Activated CD4-positive, alpha-beta T cell treated with anti-CD3 and anti-CD28 coated beads for 36 hours (primary cell): ENCODE measurements at regions not wholly inside any gene's neighbourhood (a gene's known extent, or its start where the extent isn't known, plus 50 kb on each side); places are given as distances from the start of the nearest gene placed in this dataset.

Experiments used
- ATAC-seq: fragments of 200-7000 bp; cut with Tn5 transposase; one replicate; pipeline ENCODE4 v1.10.0; 2021; ENCODE audit warnings: mild to moderate bottlenecking, moderate library complexity
- CTCF ChIA-PET: fragments of 350-600 bp; sonication (Branson Sonifier 250); formaldehyde crosslinking; loops from one replicate; lab custom pipeline; 2021; ENCODE audit warnings: antibody characterized with exemption; lab: Charles Lee
- POLR2A ChIA-PET: fragments of 350-600 bp; sonication (Branson Sonifier 250); formaldehyde crosslinking; loops from one replicate; lab custom pipeline; 2021; ENCODE audit warnings: antibody characterized with exemption, inconsistent platforms; lab: Charles Lee
- DNase-seq: peaks from one replicate; pipeline ENCODE4 v3.0.0-alpha.2; 2020
- H3K27ac Mint-ChIP-seq: one replicate; pipeline ENCODE4 v1.8.0; 2021; ENCODE audit warnings: mixed read lengths
- H3K27me3 Mint-ChIP-seq: one replicate; pipeline ENCODE4 v1.8.0; 2021; ENCODE audit warnings: mixed read lengths
- H3K36me3 Mint-ChIP-seq: one replicate; pipeline ENCODE4 v1.8.0; 2021; ENCODE audit warnings: low read depth, mixed read lengths
- H3K4me1 Mint-ChIP-seq: one replicate; pipeline ENCODE4 v1.8.0; 2021; ENCODE audit warnings: mixed read lengths
- H3K4me3 Mint-ChIP-seq: one replicate; pipeline ENCODE4 v1.8.0; 2021; ENCODE audit warnings: mild to moderate bottlenecking, moderate library complexity, mixed read lengths
- H3K9me3 Mint-ChIP-seq: one replicate; pipeline ENCODE4 v1.8.0; 2021; ENCODE audit warnings: low read depth, mixed read lengths
- intact Hi-C, 2 experiments: fragments of 100-400 bp; cut with DNase I in 1 of 2; cut with micrococcal nuclease in 1 of 2; formaldehyde crosslinking; loops; one replicate each; pipeline versions ENCODE4 v1.14.2 to v1.15.1; 2022 to 2024; cut with DNase I, micrococcal nuclease

GRCh38 chr4:187188118-187188517 lies 464.5 kb upstream of the FAT1 start:
- POLR2A ChIA-PET, result no interaction called here

GRCh38 chr4:187188741-187189140 lies 465.1 kb upstream of the FAT1 start:
- DNase-seq (no peak), ATAC-seq (no peak)
- POLR2A ChIA-PET, result no interaction called here
- Mint-ChIP-seq H3K36me3 (no peaks in the 10 kb centered on the region), H3K4me1 (no peaks in the 10 kb centered on the region), H3K27ac (no peak overlapping the region), H3K9me3 (peaks cover 4% of the 10 kb centered on the region), H3K27me3 (no peaks in the 10 kb centered on the region), H3K4me3 (no peak overlapping the region)
- intact Hi-C loops, result no loop called here
- CTCF ChIA-PET, result no interaction called here

More at GRCh38 chr4:187188118-187188517, 464.5 kb upstream of the FAT1 start:
- no peaks in the 10 kb centered on the region for H3K27me3 Mint-ChIP-seq
- peaks cover 4% of the 10 kb centered on the region for H3K9me3 Mint-ChIP-seq
- no peak overlapping the region for H3K4me3 Mint-ChIP-seq
- intact Hi-C loops, result no loop called here
- no peak overlapping the region for H3K27ac Mint-ChIP-seq
- no peaks in the 10 kb centered on the region for H3K36me3 Mint-ChIP-seq
- no peak for DNase-seq
- no peaks in the 10 kb centered on the region for H3K4me1 Mint-ChIP-seq
- CTCF ChIA-PET, result no interaction called here
- no peak for ATAC-seq

- ChIA-PET CTCF (no interaction called here), POLR2A (no interaction called here)
- Mint-ChIP-seq H3K4me1 (no peaks in the 10 kb centered on the region), H3K27me3 (no peaks in the 10 kb centered on the region), H3K27ac (no peak overlapping the region), H3K4me3 (no peak overlapping the region), H3K9me3 (peaks cover 3% of the 10 kb centered on the region), H3K36me3 (no peaks in the 10 kb centered on the region)
- intact Hi-C loops, result no loop called here
- DNase-seq (no peak), ATAC-seq (no peak)
Observed at GRCh38 chr4:187190390-187190789, 466.7 kb upstream of the FAT1 start.

- no peak for DNase-seq
- ChIA-PET POLR2A (no interaction called here), CTCF (no interaction called here)
- Mint-ChIP-seq H3K4me1 (no peaks in the 10 kb centered on the region), H3K27me3 (no peaks in the 10 kb centered on the region), H3K4me3 (no peak overlapping the region), H3K27ac (no peak overlapping the region), H3K36me3 (no peaks in the 10 kb centered on the region), H3K9me3 (peaks cover 3% of the 10 kb centered on the region)
- no peak for ATAC-seq
- intact Hi-C loops, result no loop called here
Observed at GRCh38 chr4:187191676-187192075, 468.0 kb upstream of the FAT1 start.

GRCh38 chr4:187192266-187192665 lies 468.6 kb upstream of the FAT1 start:
- ChIA-PET CTCF (no interaction called here), POLR2A (no interaction called here)
- peaks cover 3% of the 10 kb centered on the region for H3K9me3 Mint-ChIP-seq
- intact Hi-C loops, result no loop called here
- no peaks in the 10 kb centered on the region for H3K27me3 Mint-ChIP-seq
- ATAC-seq (no peak), DNase-seq (no peak)
- H3K4me3 Mint-ChIP-seq, result no peak overlapping the region
- no peaks in the 10 kb centered on the region for H3K4me1 Mint-ChIP-seq
- H3K27ac Mint-ChIP-seq, result no peak overlapping the region
- no peaks in the 10 kb centered on the region for H3K36me3 Mint-ChIP-seq

- DNase-seq, result no peak
- no peaks in the 10 kb centered on the region for H3K27me3 Mint-ChIP-seq
- ATAC-seq, result no peak
- ChIA-PET CTCF (no interaction called here), POLR2A (no interaction called here)
- H3K36me3 Mint-ChIP-seq, result no peaks in the 10 kb centered on the region
- no peak overlapping the region for H3K4me3 Mint-ChIP-seq
- intact Hi-C loops, result no loop called here
- H3K9me3 Mint-ChIP-seq, result peaks cover 3% of the 10 kb centered on the region
- no peak overlapping the region for H3K27ac Mint-ChIP-seq
- H3K4me1 Mint-ChIP-seq, result no peaks in the 10 kb centered on the region
Observed at GRCh38 chr4:187193141-187193540, 469.5 kb upstream of the FAT1 start.

GRCh38 chr4:187204389-187204918 lies 480.8 kb upstream of the FAT1 start:
- ATAC-seq (no peak), DNase-seq (no peak)
- Mint-ChIP-seq H3K9me3 (peaks cover 10% of the 10 kb centered on the region), H3K4me1 (no peaks in the 10 kb centered on the region), H3K27ac (no peak overlapping the region), H3K27me3 (no peaks in the 10 kb centered on the region), H3K36me3 (no peaks in the 10 kb centered on the region), H3K4me3 (no peak overlapping the region)
- ChIA-PET POLR2A (no interaction called here), CTCF (interaction anchor here (0.7 kb wide), 1 partner anchor 303 kb away, joined by 3 read pairs; no protein-coding TSS in a partner anchor)
- intact Hi-C loops, result no loop called here

GRCh38 chr4:187207931-187208330 lies 484.3 kb upstream of the FAT1 start:
- no peaks in the 10 kb centered on the region for H3K27me3 Mint-ChIP-seq
- no peak overlapping the region for H3K27ac Mint-ChIP-seq
- DNase-seq, result no peak
- ChIA-PET POLR2A (no interaction called here), CTCF (no interaction called here)
- H3K9me3 Mint-ChIP-seq, result peaks cover 3% of the 10 kb centered on the region
- intact Hi-C loops, result no loop called here
- H3K36me3 Mint-ChIP-seq, result no peaks in the 10 kb centered on the region
- no peak overlapping the region for H3K4me3 Mint-ChIP-seq
- no peak for ATAC-seq
- H3K4me1 Mint-ChIP-seq, result no peaks in the 10 kb centered on the region

GRCh38 chr4:187208651-187209050 lies 485.0 kb upstream of the FAT1 start:
- Mint-ChIP-seq H3K9me3 (peaks cover 5% of the 10 kb centered on the region), H3K4me3 (no peak overlapping the region), H3K36me3 (no peaks in the 10 kb centered on the region), H3K27ac (no peak overlapping the region), H3K4me1 (no peaks in the 10 kb centered on the region), H3K27me3 (no peaks in the 10 kb centered on the region)
- ChIA-PET POLR2A (no interaction called here), CTCF (no interaction called here)
- no peak for ATAC-seq
- intact Hi-C loops, result no loop called here
- no peak for DNase-seq

- H3K27ac Mint-ChIP-seq, result no peak overlapping the region
- ChIA-PET POLR2A (no interaction called here), CTCF (no interaction called here)
- no peaks in the 10 kb centered on the region for H3K4me1 Mint-ChIP-seq
- DNase-seq (no peak), ATAC-seq (no peak)
- intact Hi-C loops, result no loop called here
- no peaks in the 10 kb centered on the region for H3K27me3 Mint-ChIP-seq
- H3K36me3 Mint-ChIP-seq, result no peaks in the 10 kb centered on the region
- H3K9me3 Mint-ChIP-seq, result peaks cover 5% of the 10 kb centered on the region
- H3K4me3 Mint-ChIP-seq, result no peak overlapping the region
Observed at GRCh38 chr4:187209921-187210613, 486.4 kb upstream of the FAT1 start.

- no peak overlapping the region for H3K27ac Mint-ChIP-seq
- no peaks in the 10 kb centered on the region for H3K36me3 Mint-ChIP-seq
- ATAC-seq, result no peak
- no peak overlapping the region for H3K4me3 Mint-ChIP-seq
- DNase-seq, result no peak
- intact Hi-C loops, result no loop called here
- POLR2A ChIA-PET, result no interaction called here
- H3K4me1 Mint-ChIP-seq, result no peaks in the 10 kb centered on the region
- CTCF ChIA-PET, result no interaction called here
- no peaks in the 10 kb centered on the region for H3K27me3 Mint-ChIP-seq
- H3K9me3 Mint-ChIP-seq, result peaks cover 6% of the 10 kb centered on the region
Observed at GRCh38 chr4:187212446-187213080, 488.9 kb upstream of the FAT1 start.

- Mint-ChIP-seq H3K4me1 (no peaks in the 10 kb centered on the region), H3K4me3 (no peak overlapping the region), H3K9me3 (peaks cover 5% of the 10 kb centered on the region), H3K27ac (no peak overlapping the region), H3K36me3 (no peaks in the 10 kb centered on the region), H3K27me3 (no peaks in the 10 kb centered on the region)
- no peak for DNase-seq
- intact Hi-C loops, result no loop called here
- ChIA-PET CTCF (no interaction called here), POLR2A (no interaction called here)
- ATAC-seq, result no peak
Observed at GRCh38 chr4:187215438-187215837, 491.8 kb upstream of the FAT1 start.
